H1 (cell line): ENCODE measurements at regions not wholly inside any gene's neighbourhood (a gene's known extent, or its start where the extent isn't known, plus 50 kb on each side); places are given as distances from the start of the nearest gene placed in this dataset.

Experiments
- CTCF ChIA-PET: fragments of 300-600 bp; sonication (Branson Sonifier 250); formaldehyde crosslinking; loops from one replicate; lab custom pipeline; 2021; ENCODE audit not compliant: partially characterized antibody; lab: Charles Lee
- POLR2A ChIA-PET: fragments of 300-600 bp; sonication (Branson Sonifier 250); formaldehyde crosslinking; loops from one replicate; lab custom pipeline; 2021; ENCODE audit warnings: inconsistent platforms; ENCODE audit not compliant: partially characterized antibody; lab: Charles Lee
- DNase-seq, 2 experiments: peaks; one replicate each; pipeline versions ENCODE4 v3.0.0 to v3.0.0-alpha.2; 2010 to 2022; ENCODE audit warnings: low spot score in 2 of 2, low read depth in 1 of 2, mixed read lengths in 1 of 2
- FAIRE-seq: peaks from 2 replicates; lab custom pipeline; 2011; peaks lifted over from hg19 to GRCh38; lab: Jason Lieb, UNC
- H2AFZ ChIP-seq: 2 replicates; pipeline ENCODE4 v1.8.1; 2012; ENCODE audit warnings: low read length, inconsistent platforms
- H2AK5ac ChIP-seq: 2 replicates; pipeline ENCODE4 v1.6.1; 2013; ENCODE audit warnings: low read depth, low read length
- H2BK120ac ChIP-seq: replicated peaks from 2 replicates; pipeline ENCODE3; 2013; ENCODE audit warnings: low read depth, low read length, inconsistent platforms
- H2BK12ac ChIP-seq: 2 replicates; pipeline ENCODE4 v1.6.1; 2013; ENCODE audit warnings: low read depth, low read length
- H2BK15ac ChIP-seq: 2 replicates; pipeline ENCODE4 v1.6.1; 2013; ENCODE audit warnings: low read length
- H2BK20ac ChIP-seq: 2 replicates; pipeline ENCODE4 v1.6.1; 2013; ENCODE audit warnings: low read length
- H2BK5ac ChIP-seq: 2 replicates; pipeline ENCODE4 v1.6.1; 2013; ENCODE audit warnings: low read depth, low read length
- H3K14ac ChIP-seq: 2 replicates; pipeline ENCODE4 v1.6.1; 2013; ENCODE audit warnings: inconsistent platforms; ENCODE audit not compliant: insufficient read length
- H3K18ac ChIP-seq: 2 replicates; pipeline ENCODE4 v1.6.1; 2013; ENCODE audit warnings: low read length; ENCODE audit errors: extremely low read depth
- H3K23ac ChIP-seq: 2 replicates; pipeline ENCODE4 v1.6.1; 2013; ENCODE audit warnings: inconsistent platforms; ENCODE audit not compliant: insufficient read length
- H3K23me2 ChIP-seq: 2 replicates; pipeline ENCODE4 v1.6.1; 2013; ENCODE audit warnings: low read depth, low read length
- H3K27ac ChIP-seq: 2 replicates; pipeline ENCODE4 v1.6.1; 2011; ENCODE audit warnings: low read depth, low read length, inconsistent platforms
- H3K27me3 ChIP-seq, 4 experiments: replicated peaks in 1 of 4; 1 replicate in 1 of 4; 2 replicates in 3 of 4; pipeline versions ENCODE4 v1.6.1 to v1.8.1; 2011 to 2013; ENCODE audit warnings: low read length in 3 of 4, mild to moderate bottlenecking in 3 of 4, inconsistent platforms in 2 of 4, mixed read lengths in 2 of 4, moderate library complexity in 1 of 4; ENCODE audit not compliant: control insufficient read depth in 3 of 4, insufficient read depth in 3 of 4; ENCODE audit errors: extremely low read depth in 1 of 4
- H3K36me3 ChIP-seq, 4 experiments: 2 replicates each; pipeline versions ENCODE4 v1.6.1 to v1.8.1; 2011 to 2013; ENCODE audit warnings: mild to moderate bottlenecking in 4 of 4, low read length in 3 of 4, moderate library complexity in 2 of 4, control low read depth in 1 of 4, inconsistent platforms in 1 of 4; ENCODE audit not compliant: insufficient read depth in 4 of 4, control insufficient read depth in 2 of 4
- H3K4ac ChIP-seq: replicated peaks from 2 replicates; pipeline ENCODE3; 2013; ENCODE audit warnings: low read length, low read depth, mixed read lengths, inconsistent platforms; ENCODE audit not compliant: insufficient read length
- H3K4me1 ChIP-seq, 4 experiments: replicated peaks in 1 of 4; 1 replicate in 1 of 4; 2 replicates in 3 of 4; pipeline versions ENCODE4 v1.6.1 to v1.8.1; 2011 to 2013; ENCODE audit warnings: low read length in 3 of 4, inconsistent platforms in 2 of 4, mixed read lengths in 1 of 4; ENCODE audit not compliant: insufficient read depth in 4 of 4, control insufficient read depth in 3 of 4
- H3K4me2 ChIP-seq, 2 experiments: 2 replicates each; pipeline versions ENCODE4 v1.6.1 to v1.8.1; 2011 to 2013; ENCODE audit warnings: low read depth in 2 of 2, low read length in 2 of 2, control low read depth in 1 of 2, inconsistent platforms in 1 of 2, mild to moderate bottlenecking in 1 of 2; ENCODE audit not compliant: insufficient read depth in 1 of 2
- H3K4me3 ChIP-seq, 4 experiments: fragments of 200-600, 300-600 bp in 1 of 4; sonication (generic), shearing (Covaris generic), sonication (Bioruptor Twin) in 1 of 4; 2 replicates each; pipeline versions ENCODE4 v1.5.1 to v1.8.1; 2011 to 2016; ENCODE audit warnings: low read length in 4 of 4, low read depth in 3 of 4, control low read depth in 2 of 4, inconsistent platforms in 2 of 4, mild to moderate bottlenecking in 2 of 4, mixed read lengths in 1 of 4, moderate library complexity in 1 of 4; ENCODE audit not compliant: insufficient read depth in 2 of 4; ENCODE audit errors: extremely low read depth in 1 of 4
- H3K56ac ChIP-seq: replicated peaks from 2 replicates; pipeline ENCODE3; 2013; ENCODE audit warnings: low read depth, mild to moderate bottlenecking, mixed read lengths, low read length, inconsistent platforms; ENCODE audit not compliant: insufficient read length
- H3K79me1 ChIP-seq: 2 replicates; pipeline ENCODE4 v1.6.1; 2013; ENCODE audit warnings: low read depth, low read length, control low read depth
- H3K79me2 ChIP-seq, 2 experiments: 2 replicates each; pipeline versions ENCODE4 v1.6.1 to v1.8.1; 2012 to 2013; ENCODE audit warnings: low read length in 2 of 2, mild to moderate bottlenecking in 2 of 2, inconsistent platforms in 1 of 2; ENCODE audit not compliant: insufficient read depth in 2 of 2, control insufficient read depth in 1 of 2
- H3K9ac ChIP-seq, 4 experiments: replicated peaks in 1 of 4; 1 replicate in 1 of 4; 2 replicates in 3 of 4; pipeline versions ENCODE4 v1.6.1 to v1.8.1; 2011 to 2013; ENCODE audit warnings: low read depth in 3 of 4, low read length in 3 of 4, control low read depth in 2 of 4, mild to moderate bottlenecking in 2 of 4, moderate library complexity in 2 of 4, inconsistent platforms in 1 of 4; ENCODE audit errors: extremely low read depth in 1 of 4
- H3K9me3 ChIP-seq, 2 experiments: 2 replicates each; pipeline versions ENCODE4 v1.6.1 to v1.8.1; 2012 to 2013; ENCODE audit warnings: mild to moderate bottlenecking in 2 of 2, moderate library complexity in 2 of 2, control low read depth in 1 of 2, inconsistent platforms in 1 of 2, low read depth in 1 of 2, low read length in 1 of 2, mixed read lengths in 1 of 2; ENCODE audit not compliant: insufficient read depth in 2 of 2
- H4K20me1 ChIP-seq, 2 experiments: replicated peaks in 1 of 2; 2 replicates each; pipeline versions ENCODE3 to v1.8.1; 2011 to 2013; ENCODE audit warnings: inconsistent platforms in 2 of 2, low read length in 2 of 2, mild to moderate bottlenecking in 1 of 2; ENCODE audit not compliant: insufficient read depth in 2 of 2, control insufficient read depth in 1 of 2
- H4K5ac ChIP-seq: 2 replicates; pipeline ENCODE4 v1.6.1; 2013; ENCODE audit warnings: low read length, low read depth, mixed read lengths, inconsistent platforms; ENCODE audit not compliant: insufficient read length
- H4K8ac ChIP-seq: 2 replicates; pipeline ENCODE4 v1.8.0; 2013; ENCODE audit warnings: mild to moderate bottlenecking, moderate library complexity, low read length, inconsistent platforms; ENCODE audit not compliant: insufficient read depth; ENCODE audit errors: extremely low read depth
- H4K91ac ChIP-seq: replicated peaks from 2 replicates; pipeline ENCODE3; 2013; ENCODE audit warnings: low read length, mixed read lengths, inconsistent platforms; ENCODE audit not compliant: insufficient read length
- BACH1 ChIP-seq: IDR thresholded peaks from 2 replicates; pipeline ENCODE4 v1.6.1; 2012; ENCODE audit warnings: low read length, improper control_type of control experiment
- EP300 ChIP-seq, 2 experiments: IDR thresholded peaks; 1 replicate in 1 of 2; 2 replicates in 1 of 2; pipeline ENCODE4 v1.6.1; 2011 to 2012; ENCODE audit warnings: low read depth in 2 of 2, low read length in 2 of 2, mild to moderate bottlenecking in 2 of 2, borderline replicate concordance in 1 of 2, inconsistent platforms in 1 of 2, moderate library complexity in 1 of 2
- KDM1A ChIP-seq: fragments of 200-600, 300-600 bp; sonication (generic); IDR thresholded peaks from 2 replicates; pipeline ENCODE4 v1.7.1; 2016; ENCODE audit warnings: mild to moderate bottlenecking, low read length, borderline replicate concordance
- TAF7 ChIP-seq: optimal IDR thresholded peaks from 2 replicates; pipeline ENCODE3; 2011; ENCODE audit warnings: low read depth, mild to moderate bottlenecking, inconsistent platforms, low read length, moderate library complexity, borderline replicate concordance
- WGBS, 2 experiments: shearing (Covaris generic) in 1 of 2; methylation state at CpG; one replicate each; pipeline versions ENCODE4 v1.1.6 to v1.1.7; 2013 to 2015; ENCODE audit warnings: low lambda C conversion rate in 2 of 2, mixed read lengths in 2 of 2, inconsistent platforms in 1 of 2, low coverage in 1 of 2, missing lambda C conversion rate in 1 of 2; ENCODE audit not compliant: insufficient replicate concordance in 2 of 2, insufficient coverage in 1 of 2, insufficient read length in 1 of 2; ENCODE audit errors: extremely low coverage in 1 of 2, missing lambda C conversion rate in 1 of 2; 5-methylcytosine and 5-hydroxymethylcytosine counted together
- TF ChIP-seq, protein P1 (sequence below): IDR thresholded peaks from 2 replicates; pipeline ENCODE4 v1.6.1; 2011; ENCODE audit warnings: low read length, improper control_type of control experiment
- TF ChIP-seq, protein P2 (sequence below): IDR thresholded peaks from 2 replicates; pipeline ENCODE4 v1.6.1; 2012; ENCODE audit warnings: inconsistent platforms

DNA sequence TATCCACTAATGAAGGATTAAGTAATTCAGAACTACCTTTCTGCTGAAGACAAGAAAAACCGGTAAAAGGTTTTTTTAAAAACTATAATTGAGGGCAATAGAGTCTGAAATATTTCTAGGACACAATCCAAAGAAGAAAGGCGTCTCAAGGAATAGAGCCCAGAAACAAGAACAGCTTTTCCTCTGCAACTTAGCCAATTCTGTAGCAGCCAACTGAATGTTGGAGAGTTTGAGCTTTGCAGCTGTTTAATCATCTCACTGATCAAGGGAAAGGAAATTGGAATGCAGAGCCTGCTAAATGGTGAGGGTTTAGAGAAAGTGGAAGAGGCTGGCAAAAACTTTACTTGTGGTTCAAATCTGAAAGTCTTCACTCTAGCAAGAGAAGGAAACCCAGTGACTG lies 818.9 kb downstream of the KCNT2 start:
- no peak overlapping the region for H2BK20ac ChIP-seq
- H3K56ac ChIP-seq: no peak overlapping the region
- no peak overlapping the region for H2AK5ac ChIP-seq
- H3K14ac ChIP-seq: no peak overlapping the region
- no peak overlapping the region for H3K4me3 ChIP-seq
- TF ChIP-seq EP300 (IDR thresholded peaks at IDR 0.05; ENCODE audit: borderline replicate concordance in 1 of 2, low read depth in 2 of 2, low read length in 2 of 2) (no peak), BACH1 (no peak), TAF7 (no peak), KDM1A (no peak)
- TF ChIP-seq, protein P1, sequence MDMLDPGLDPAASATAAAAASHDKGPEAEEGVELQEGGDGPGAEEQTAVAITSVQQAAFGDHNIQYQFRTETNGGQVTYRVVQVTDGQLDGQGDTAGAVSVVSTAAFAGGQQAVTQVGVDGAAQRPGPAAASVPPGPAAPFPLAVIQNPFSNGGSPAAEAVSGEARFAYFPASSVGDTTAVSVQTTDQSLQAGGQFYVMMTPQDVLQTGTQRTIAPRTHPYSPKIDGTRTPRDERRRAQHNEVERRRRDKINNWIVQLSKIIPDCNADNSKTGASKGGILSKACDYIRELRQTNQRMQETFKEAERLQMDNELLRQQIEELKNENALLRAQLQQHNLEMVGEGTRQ: no peak
- TF ChIP-seq, protein P2, sequence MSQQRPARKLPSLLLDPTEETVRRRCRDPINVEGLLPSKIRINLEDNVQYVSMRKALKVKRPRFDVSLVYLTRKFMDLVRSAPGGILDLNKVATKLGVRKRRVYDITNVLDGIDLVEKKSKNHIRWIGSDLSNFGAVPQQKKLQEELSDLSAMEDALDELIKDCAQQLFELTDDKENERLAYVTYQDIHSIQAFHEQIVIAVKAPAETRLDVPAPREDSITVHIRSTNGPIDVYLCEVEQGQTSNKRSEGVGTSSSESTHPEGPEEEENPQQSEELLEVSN: no peak
- ChIA-PET POLR2A (no interaction called here), CTCF (interaction anchor here (0.7 to 1.4 kb wide), 3 partner anchors 94 to 99 kb away, joined by 3 to 4 read pairs (median 3); no protein-coding TSS in a partner anchor)
- H4K91ac ChIP-seq: no peak overlapping the region
- no peak overlapping the region for H3K27ac ChIP-seq
- no peak overlapping the region for H3K18ac ChIP-seq
- no peaks in the 10 kb centered on the region for H3K79me2 ChIP-seq
- H4K8ac ChIP-seq: no peak overlapping the region
- H3K36me3 ChIP-seq: no peaks in the 10 kb centered on the region
- H4K5ac ChIP-seq: no peak overlapping the region
- no peaks in the 10 kb centered on the region for H3K4me1 ChIP-seq
- H3K23ac ChIP-seq: no peak overlapping the region
- 89% methylated on average over 2 of the region's 2 CpGs; no CpG with 5 or more reads in 1 of the 2 experiments for WGBS, 2 experiments
- no peaks in the 10 kb centered on the region for H3K79me1 ChIP-seq
- no peaks in the 10 kb centered on the region for H3K9me3 ChIP-seq
- H2AFZ ChIP-seq: 0 out of 2 replicates have a peak overlapping the region, but pooled peaks have one; percentile 35
- no peak overlapping the region for H2BK15ac ChIP-seq
- FAIRE-seq (no peak), DNase-seq (no peak)
- H2BK120ac ChIP-seq: no peak overlapping the region
- H2BK5ac ChIP-seq: no peak overlapping the region
- no peak overlapping the region for H2BK12ac ChIP-seq
- no peaks in the 10 kb centered on the region for H4K20me1 ChIP-seq
- no peak overlapping the region for H3K4me2 ChIP-seq
- H3K9ac ChIP-seq: no peak overlapping the region
- H3K4ac ChIP-seq: no peak overlapping the region
- H3K23me2 ChIP-seq: no peaks in the 10 kb centered on the region
- no peaks in the 10 kb centered on the region for H3K27me3 ChIP-seq
